HCT116 (cell line): ENCODE measurements at regions not wholly inside any gene's neighbourhood (a gene's known extent, or its start where the extent isn't known, plus 50 kb on each side); places are given as distances from the start of the nearest gene placed in this dataset.

Experiments used
- EZH2 ChIP-seq: fragments of 200-600 bp; sonication (generic); IDR thresholded peaks from 2 replicates; pipeline ENCODE4 v1.6.1; 2017; ENCODE audit warnings: antibody characterized with exemption, mixed run types
- POLR2A ChIP-seq: IDR thresholded peaks from 2 replicates; pipeline ENCODE4 v1.7.0; 2011; ENCODE audit warnings: borderline replicate concordance; ENCODE audit not compliant: insufficient read depth, insufficient read length; ENCODE audit errors: extremely low read depth
- POLR2AphosphoS5 ChIP-seq: IDR thresholded peaks from 2 replicates; pipeline ENCODE4 v1.6.1; 2011; ENCODE audit warnings: mild to moderate bottlenecking, low read depth, low read length, moderate library complexity
- RAD21 ChIP-seq: IDR thresholded peaks from 2 replicates; pipeline ENCODE4 v1.6.1; 2012; ENCODE audit warnings: low read depth, mild to moderate bottlenecking
- ZFX ChIP-seq: fragments of 450-650 bp; IDR thresholded peaks from 2 replicates; pipeline ENCODE4 v1.6.1; 2017
- TF ChIP-seq, protein P1 (sequence below), 3 experiments: fragments of 200-600 bp in 1 of 3; sonication (generic) in 1 of 3; IDR thresholded peaks in 2 of 3; conservative IDR thresholded peaks in 1 of 3; 2 replicates each; pipeline ENCODE4 v1.5.1; 2012 to 2017; ENCODE audit warnings: low read depth in 2 of 3, low read length in 2 of 3, antibody characterized with exemption in 1 of 3, borderline replicate concordance in 1 of 3, control low read depth in 1 of 3, mild to moderate bottlenecking in 1 of 3, mixed read lengths in 1 of 3, mixed run types in 1 of 3, moderate library complexity in 1 of 3; ENCODE audit not compliant: insufficient read depth in 1 of 3

- TF ChIP-seq POLR2A (no peak), EZH2 (no peak), RAD21 (no peak), POLR2AphosphoS5 (no peak), ZFX (no peak)
- TF ChIP-seq, protein P1, sequence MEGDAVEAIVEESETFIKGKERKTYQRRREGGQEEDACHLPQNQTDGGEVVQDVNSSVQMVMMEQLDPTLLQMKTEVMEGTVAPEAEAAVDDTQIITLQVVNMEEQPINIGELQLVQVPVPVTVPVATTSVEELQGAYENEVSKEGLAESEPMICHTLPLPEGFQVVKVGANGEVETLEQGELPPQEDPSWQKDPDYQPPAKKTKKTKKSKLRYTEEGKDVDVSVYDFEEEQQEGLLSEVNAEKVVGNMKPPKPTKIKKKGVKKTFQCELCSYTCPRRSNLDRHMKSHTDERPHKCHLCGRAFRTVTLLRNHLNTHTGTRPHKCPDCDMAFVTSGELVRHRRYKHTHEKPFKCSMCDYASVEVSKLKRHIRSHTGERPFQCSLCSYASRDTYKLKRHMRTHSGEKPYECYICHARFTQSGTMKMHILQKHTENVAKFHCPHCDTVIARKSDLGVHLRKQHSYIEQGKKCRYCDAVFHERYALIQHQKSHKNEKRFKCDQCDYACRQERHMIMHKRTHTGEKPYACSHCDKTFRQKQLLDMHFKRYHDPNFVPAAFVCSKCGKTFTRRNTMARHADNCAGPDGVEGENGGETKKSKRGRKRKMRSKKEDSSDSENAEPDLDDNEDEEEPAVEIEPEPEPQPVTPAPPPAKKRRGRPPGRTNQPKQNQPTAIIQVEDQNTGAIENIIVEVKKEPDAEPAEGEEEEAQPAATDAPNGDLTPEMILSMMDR (IDR thresholded peaks at IDR 0.05 in 2 of 3, conservative IDR thresholded peaks at IDR 0.05 in 1 of 3; ENCODE audit: borderline replicate concordance in 1 of 3, insufficient read depth in 1 of 3, low read depth in 2 of 3, low read length in 2 of 3), result no peak
These were observed 270.3 kb upstream of the MAP3K1 start for GRCh38 chr5:56545016-56545415.
